Suprapubic skin (tissue), 4 donors: ENCODE measurements at regions not wholly inside any gene's neighbourhood (a gene's known extent, or its start where the extent isn't known, plus 50 kb on each side); places are given as distances from the start of the nearest gene placed in this dataset.

Experiments
- DNase-seq, 2 donors: peaks; one replicate each; pipeline ENCODE4 v3.0.0-alpha.2; 2019; ENCODE audit warnings: low spot score in 2 of 2
- H3K27ac ChIP-seq: fragments of 200-600 bp; sonication (generic); one replicate; pipeline ENCODE4 v1.5.1; 2019
- H3K27me3 ChIP-seq: fragments of 200-600 bp; sonication (generic); one replicate; pipeline ENCODE4 v1.5.1; 2019
- H3K36me3 ChIP-seq: fragments of 200-600 bp; sonication (generic); one replicate; pipeline ENCODE4 v1.5.1; 2019
- H3K4me1 ChIP-seq: fragments of 200-600 bp; sonication (generic); one replicate; pipeline ENCODE4 v1.5.1; 2019
- H3K4me3 ChIP-seq: fragments of 200-600 bp; sonication (generic); one replicate; pipeline ENCODE4 v1.5.1; 2019; ENCODE audit warnings: mild to moderate bottlenecking
- H3K9me3 ChIP-seq: fragments of 200-600 bp; sonication (generic); one replicate; pipeline ENCODE4 v1.5.1; 2019
- CTCF ChIP-seq, 2 donors: fragments of 200-600 bp in 1 of 2; fragments of 450-650 bp in 1 of 2; sonication (generic) in 1 of 2; IDR thresholded peaks; one replicate each; pipeline ENCODE4 v1.5.1; 2016 to 2019; ENCODE audit warnings: antibody characterized with exemption in 2 of 2, mild to moderate bottlenecking in 1 of 2, moderate library complexity in 1 of 2
- EP300 ChIP-seq: sonication (generic); formaldehyde crosslinking; IDR thresholded peaks from one replicate; pipeline ENCODE4 v1.6.1; 2017; ENCODE audit warnings: antibody characterized with exemption
- POLR2A ChIP-seq, 2 donors: fragments of 450-650 bp; IDR thresholded peaks; one replicate each; pipeline ENCODE4 v1.6.1; 2017; ENCODE audit warnings: antibody characterized with exemption in 2 of 2, mild to moderate bottlenecking in 2 of 2, moderate library complexity in 2 of 2
- POLR2AphosphoS5 ChIP-seq, 3 donors: sonication (generic); formaldehyde crosslinking; IDR thresholded peaks; one replicate each; pipeline ENCODE4 v1.6.1; 2017; ENCODE audit warnings: antibody characterized with exemption in 3 of 3
- WGBS: methylation state at CpG from one replicate; pipeline ENCODE4 v1.1.5; 2018; 5-methylcytosine and 5-hydroxymethylcytosine counted together

DNA sequence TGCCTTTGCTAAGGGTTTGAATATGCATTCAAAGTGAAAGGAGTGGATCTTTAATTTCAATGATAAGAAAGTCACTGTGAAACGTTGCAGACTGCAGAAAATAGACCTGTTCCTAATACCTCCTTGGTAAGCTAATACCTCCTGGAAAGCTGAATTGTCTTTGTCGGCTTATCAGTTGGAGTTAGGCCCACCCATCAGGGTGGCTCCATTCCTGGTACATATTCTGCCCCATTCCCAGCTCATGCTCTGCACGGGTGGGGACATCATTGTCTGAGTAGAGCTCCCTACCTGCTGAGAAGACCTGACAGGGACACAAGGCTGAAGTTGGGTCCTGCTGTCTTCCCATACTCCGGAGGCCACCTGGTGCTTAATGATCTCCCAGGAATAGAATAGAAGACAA lies 203.3 kb downstream of the EN1 start:
- Histone ChIP-seq H3K4me3 (no peak overlapping the region), H3K9me3 (no peaks in the 10 kb centered on the region)
- 72% methylated on average over 4 of the region's 4 CpGs for WGBS

GRCh38 chr2:118643294-118643693 lies 204.2 kb downstream of the EN1 start:
- no peak overlapping the region for H3K4me3 ChIP-seq
- no peak for DNase-seq
- no peaks in the 10 kb centered on the region for H3K4me1 ChIP-seq
- no peaks in the 10 kb centered on the region for H3K9me3 ChIP-seq
- no peak overlapping the region for H3K27ac ChIP-seq
- H3K36me3 ChIP-seq = no peaks in the 10 kb centered on the region
- 62% methylated on average over 4 of the region's 4 CpGs for WGBS
- TF ChIP-seq EP300 = no peak
- TF ChIP-seq CTCF (IDR thresholded peaks at IDR 0.05) = no peak
- no peak for TF ChIP-seq POLR2A (IDR thresholded peaks at IDR 0.05)
- TF ChIP-seq POLR2AphosphoS5 (IDR thresholded peaks at IDR 0.05) = no peak
- no peaks in the 10 kb centered on the region for H3K27me3 ChIP-seq

More for the DNA sequence above, 203.3 kb downstream of the EN1 start:
- no peaks in the 10 kb centered on the region for H3K27me3 ChIP-seq
- no peaks in the 10 kb centered on the region for H3K36me3 ChIP-seq
- no peak for DNase-seq
- no peak overlapping the region for H3K27ac ChIP-seq
- TF ChIP-seq POLR2AphosphoS5 (IDR thresholded peaks at IDR 0.05) = no peak
- no peak for TF ChIP-seq EP300
- H3K4me1 ChIP-seq = no peaks in the 10 kb centered on the region

DNA sequence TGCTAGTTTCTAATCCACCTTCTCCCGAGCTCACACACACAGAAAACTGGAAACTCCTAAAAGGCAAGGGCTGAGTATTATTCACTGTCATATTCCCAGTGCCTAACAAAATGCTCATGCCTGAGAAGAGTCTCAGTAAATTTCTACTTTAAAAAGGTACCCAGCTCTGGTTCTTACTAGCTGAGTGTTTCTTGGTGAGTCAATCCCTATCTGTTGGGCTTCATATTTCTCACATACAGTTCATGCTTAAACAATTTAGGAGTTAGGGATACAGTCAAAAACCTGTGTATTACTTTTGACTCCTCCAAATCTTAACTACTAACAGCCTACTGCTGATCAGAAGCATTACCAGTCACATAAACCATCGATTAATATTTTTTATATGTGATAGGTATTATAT lies 204.9 kb downstream of the EN1 start:
- no peaks in the 10 kb centered on the region for H3K4me1 ChIP-seq
- no peak overlapping the region for H3K4me3 ChIP-seq
- no peak overlapping the region for H3K27ac ChIP-seq
- no peak for DNase-seq
- H3K36me3 ChIP-seq = no peaks in the 10 kb centered on the region
- no peaks in the 10 kb centered on the region for H3K9me3 ChIP-seq
- 68% methylated on average over 2 of the region's 2 CpGs for WGBS
- TF ChIP-seq EP300 (no peak), POLR2A (IDR thresholded peaks at IDR 0.05) (no peak), CTCF (IDR thresholded peaks at IDR 0.05) (no peak), POLR2AphosphoS5 (IDR thresholded peaks at IDR 0.05) (no peak)
- H3K27me3 ChIP-seq = no peaks in the 10 kb centered on the region

DNA sequence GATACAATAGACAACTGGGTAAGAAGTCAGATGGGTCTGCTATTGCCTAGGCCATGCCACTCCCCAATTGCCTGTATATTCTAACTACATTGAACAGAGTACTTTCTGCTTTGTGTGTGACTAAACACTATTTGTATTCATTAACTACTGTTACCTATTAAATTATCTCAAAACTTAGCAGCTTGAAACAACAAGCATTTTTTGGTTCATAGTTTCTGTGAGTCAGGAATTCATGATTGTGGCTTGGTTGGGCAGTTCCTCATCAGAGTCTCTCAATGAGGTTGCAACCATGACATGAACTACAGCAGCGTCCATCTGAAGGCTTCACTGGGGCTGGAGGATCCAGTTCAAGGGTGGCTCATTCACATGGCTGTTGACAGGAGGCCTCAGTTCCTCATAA lies 205.7 kb downstream of the EN1 start:
- TF ChIP-seq CTCF (IDR thresholded peaks at IDR 0.05) (no peak), EP300 (no peak), POLR2AphosphoS5 (IDR thresholded peaks at IDR 0.05) (no peak)
- Histone ChIP-seq H3K4me1 (no peaks in the 10 kb centered on the region), H3K9me3 (no peaks in the 10 kb centered on the region), H3K4me3 (no peak overlapping the region), H3K36me3 (no peaks in the 10 kb centered on the region), H3K27ac (no peak overlapping the region), H3K27me3 (no peaks in the 10 kb centered on the region)
- DNase-seq = no peak
- WGBS = 73% methylated on average over 1 of the region's 1 CpG

DNA sequence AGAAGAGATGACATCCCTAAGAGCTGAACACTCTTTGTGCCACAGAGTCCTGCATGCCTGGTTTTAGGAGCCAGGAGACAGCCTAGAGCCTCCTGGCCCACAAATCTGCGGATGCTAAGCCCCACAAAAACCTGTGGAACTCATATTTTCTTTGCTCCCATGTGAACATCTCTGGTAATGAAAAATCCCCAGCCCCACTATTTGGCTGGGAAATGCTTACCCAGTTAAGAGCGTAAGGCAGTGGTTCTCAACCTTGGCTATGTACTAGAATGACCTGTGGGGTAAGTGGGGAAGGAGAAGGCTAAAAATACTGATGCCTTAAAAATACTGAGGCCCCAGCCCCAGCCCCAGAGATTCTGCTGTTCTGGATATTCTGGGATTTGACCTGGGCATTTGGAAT lies 208.1 kb downstream of the EN1 start:
- Histone ChIP-seq H3K36me3 (no peaks in the 10 kb centered on the region), H3K9me3 (no peaks in the 10 kb centered on the region), H3K27me3 (no peaks in the 10 kb centered on the region), H3K4me1 (no peaks in the 10 kb centered on the region), H3K4me3 (no peak overlapping the region), H3K27ac (no peak overlapping the region)
- TF ChIP-seq EP300 (no peak), POLR2AphosphoS5 (IDR thresholded peaks at IDR 0.05) (no peak), POLR2A (IDR thresholded peaks at IDR 0.05) (no peak), CTCF (IDR thresholded peaks at IDR 0.05) (no peak)
- 68% methylated on average over 2 of the region's 2 CpGs for WGBS
- DNase-seq = no peak

DNA sequence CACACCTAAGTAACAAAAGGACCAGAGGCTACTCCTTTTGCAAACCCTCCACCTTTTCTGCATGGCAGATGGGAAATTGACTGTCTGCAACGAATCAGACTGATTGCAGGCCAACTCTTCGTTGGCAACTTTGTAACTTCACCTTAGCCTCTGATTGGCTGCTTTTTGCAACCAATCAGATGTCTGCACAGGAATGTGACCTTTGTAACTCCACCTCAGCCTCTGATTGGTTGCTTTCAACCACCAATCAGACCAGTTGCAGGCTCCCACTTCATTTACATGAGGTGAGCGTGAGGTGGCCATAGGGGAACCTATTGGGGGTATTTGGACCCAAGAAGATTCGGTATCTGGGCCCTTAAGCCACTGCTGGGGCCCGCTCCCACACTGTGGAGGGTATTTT lies 209.0 kb downstream of the EN1 start:
- Histone ChIP-seq H3K36me3 (no peaks in the 10 kb centered on the region), H3K27ac (no peak overlapping the region), H3K4me1 (no peaks in the 10 kb centered on the region), H3K4me3 (no peak overlapping the region), H3K27me3 (no peaks in the 10 kb centered on the region), H3K9me3 (no peaks in the 10 kb centered on the region)
- no peak for DNase-seq
- TF ChIP-seq EP300 = no peak
- TF ChIP-seq CTCF (IDR thresholded peaks at IDR 0.05) = no peak
- TF ChIP-seq POLR2A (IDR thresholded peaks at IDR 0.05) = no peak
- TF ChIP-seq POLR2AphosphoS5 (IDR thresholded peaks at IDR 0.05) = no peak
- WGBS = 78% methylated on average over 5 of the region's 5 CpGs
